KBM-7 (cell line): ENCODE measurements at regions not wholly inside any gene's neighbourhood (a gene's known extent, or its start where the extent isn't known, plus 50 kb on each side); places are given as distances from the start of the nearest gene placed in this dataset.

Source experiments
- DNase-seq: peaks from one replicate; pipeline ENCODE4 v3.0.0-alpha.2; 2015
- in situ Hi-C: fragments of 300-500 bp; cut with MboI; formaldehyde crosslinking; loops from 2 replicates; pipeline ENCODE4 v1.14.3; 2020; ENCODE audit warnings: low sequenced_read_pairs, low pct_unique_long_range_greater_than_20kb, mixed read lengths

GRCh38 chr3:193840111-193840641, 247.2 kb downstream of the OPA1 start:
- in situ Hi-C loops, result no loop called here

DNA sequence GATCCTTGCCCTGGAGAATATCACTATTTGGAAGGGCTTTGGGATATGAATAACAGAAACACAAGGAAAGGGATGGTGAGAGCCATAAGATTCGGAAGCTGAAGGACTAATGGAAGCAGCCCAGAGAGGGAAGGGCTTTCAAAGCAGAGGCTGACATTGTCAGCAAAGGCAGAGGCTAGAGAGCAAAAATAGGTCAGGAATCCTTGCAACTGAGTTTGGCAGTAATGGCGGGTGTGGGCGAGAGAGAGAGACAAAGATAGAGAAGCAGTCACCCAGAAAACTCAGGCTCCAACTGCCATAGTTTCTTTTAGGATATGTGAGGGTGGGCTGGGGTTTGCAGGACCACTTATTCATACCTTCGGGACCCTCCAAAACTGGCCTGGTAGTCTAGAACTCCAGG, 248.6 kb downstream of the OPA1 start:
- no peak for DNase-seq
- in situ Hi-C loops, result no loop called here

More at GRCh38 chr3:193840111-193840641, 247.2 kb downstream of the OPA1 start:
- no peak for DNase-seq

GRCh38 chr3:193842029-193842798, 249.2 kb downstream of the OPA1 start:
- DNase-seq, result peak; percentile 75
- in situ Hi-C loops, result no loop called here

DNA sequence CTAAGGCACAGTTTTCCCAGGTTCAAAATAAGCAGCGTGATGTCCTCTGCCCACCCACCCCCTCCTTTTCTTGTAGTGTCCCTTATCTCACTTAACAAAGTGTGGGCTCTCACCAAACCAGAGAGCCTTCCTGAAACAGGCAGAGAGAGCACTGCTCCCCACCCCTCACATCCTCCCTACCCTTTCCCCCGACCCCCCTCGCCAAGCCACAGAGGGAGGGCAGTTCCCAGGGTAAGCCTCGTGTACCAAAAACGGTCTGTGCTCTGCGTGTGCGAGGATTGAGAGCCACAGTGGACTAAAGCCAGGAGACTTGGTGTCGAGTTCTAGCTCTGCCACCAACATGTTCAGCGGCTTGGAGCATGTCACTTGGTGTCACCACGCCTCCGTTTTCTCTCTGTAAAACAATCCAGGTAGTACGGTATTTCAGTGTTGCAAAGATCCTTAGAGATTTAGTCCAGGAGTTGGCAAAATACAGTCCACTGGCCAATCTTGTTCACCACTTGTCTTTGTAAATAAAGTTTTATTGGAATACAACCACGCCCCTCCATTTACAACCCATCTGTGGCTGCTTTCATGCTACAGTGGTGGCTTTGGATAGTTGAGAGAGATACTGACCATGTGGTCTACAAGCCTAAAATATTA, 249.9 kb downstream of the OPA1 start:
- in situ Hi-C loops, result no loop called here
- DNase-seq, result no peak

DNA sequence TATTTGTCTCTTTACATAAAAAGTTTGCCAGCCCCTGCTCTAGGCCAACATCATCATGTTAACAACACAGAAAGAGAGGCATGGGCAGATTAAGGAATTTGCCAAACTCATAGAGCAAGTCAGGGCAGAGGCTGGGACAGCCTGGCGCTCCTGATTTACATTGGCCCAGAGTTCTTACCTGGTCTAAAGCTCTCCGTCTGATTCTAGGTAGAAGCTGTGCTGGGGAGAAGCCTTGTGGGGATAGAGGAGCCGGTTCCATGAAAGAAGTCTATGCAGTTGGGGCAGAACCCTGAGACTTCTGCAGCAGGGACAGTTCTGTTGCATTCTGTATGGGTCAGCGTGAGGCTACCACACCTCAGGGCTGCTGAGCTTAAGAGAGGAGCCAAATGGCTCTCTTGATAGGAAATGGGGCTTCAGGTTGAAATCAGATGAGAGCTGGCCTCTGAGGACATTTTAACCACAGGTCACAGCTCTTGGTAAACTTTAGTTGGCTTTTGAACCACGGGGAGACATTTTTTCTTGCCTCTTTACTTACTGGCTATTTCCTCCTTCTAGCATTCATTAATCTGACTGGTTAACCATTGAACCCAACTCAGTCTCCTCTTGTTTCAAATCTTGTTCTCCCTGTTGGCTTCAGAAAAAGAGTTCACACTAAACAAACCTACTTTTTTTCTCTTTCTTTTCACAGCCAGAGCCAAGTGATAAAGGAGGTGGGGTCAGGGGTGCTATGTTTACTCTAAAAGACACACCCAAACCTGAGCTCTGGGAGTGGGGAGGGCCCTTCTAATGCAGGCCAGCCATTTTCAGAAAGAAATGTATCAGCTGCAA, 250.7 kb downstream of the OPA1 start:
- in situ Hi-C loops, result no loop called here
- DNase-seq, result no peak

DNA sequence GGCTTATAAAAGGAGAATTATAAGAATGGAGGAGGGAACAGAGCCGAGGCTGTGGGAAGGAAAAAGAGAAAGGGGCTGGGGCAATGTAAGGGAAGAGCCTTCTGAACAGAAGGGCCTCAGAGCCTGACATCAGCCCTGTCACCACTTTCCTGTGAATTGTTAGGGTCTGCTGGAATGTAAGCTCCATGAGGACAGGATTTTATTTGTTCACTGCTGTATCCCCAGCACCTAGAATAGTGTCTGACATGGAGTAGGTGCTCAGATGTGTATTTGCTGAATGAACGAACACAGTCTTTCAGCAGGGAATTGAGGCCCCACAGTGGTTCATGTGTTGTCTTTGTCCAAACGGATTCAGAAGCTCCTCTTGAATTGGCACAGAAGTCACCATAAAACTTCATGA, 251.5 kb downstream of the OPA1 start:
- DNase-seq, result no peak
- in situ Hi-C loops, result no loop called here

DNA sequence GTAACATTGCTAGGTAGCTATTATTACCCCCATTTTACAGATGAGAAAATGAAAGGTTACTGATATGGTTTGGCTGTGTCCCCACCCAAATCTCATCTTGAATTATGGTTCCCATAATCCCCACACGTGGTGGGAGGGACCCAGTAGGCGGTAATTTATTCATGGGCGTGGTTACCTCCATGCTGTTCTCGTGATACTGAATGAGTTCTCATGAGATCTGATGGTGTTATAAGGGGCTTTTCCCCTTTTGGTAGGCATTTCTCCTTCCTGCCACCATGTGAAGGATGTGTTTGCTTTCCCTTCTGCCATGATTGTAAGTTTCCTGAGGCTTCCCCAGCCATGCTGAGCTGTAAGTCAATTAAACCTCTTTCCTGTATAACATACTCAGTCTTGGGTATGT, 252.1 kb downstream of the OPA1 start:
- in situ Hi-C loops, result no loop called here

DNA sequence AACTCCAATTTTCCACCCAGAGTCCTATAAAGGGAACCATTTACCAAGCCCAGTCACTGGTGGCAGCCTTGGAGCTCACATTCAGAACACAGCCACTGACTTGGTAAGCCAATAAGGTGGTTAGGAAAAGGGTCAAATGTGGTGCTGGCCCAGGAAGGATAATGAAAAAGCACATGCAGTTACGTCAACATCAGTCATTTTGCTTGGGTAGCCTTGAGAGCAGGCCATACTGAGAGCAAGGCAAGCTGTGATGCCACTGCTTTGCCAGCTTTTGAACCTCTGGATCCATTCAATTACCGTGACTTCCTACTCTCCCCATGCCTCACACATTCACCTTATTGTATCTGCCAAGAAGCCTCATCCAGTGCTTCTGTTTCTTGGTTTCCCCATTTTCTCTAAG, 253.6 kb downstream of the OPA1 start:
- DNase-seq, result no peak
- in situ Hi-C loops, result no loop called here

More for the DNA sequence above, 252.1 kb downstream of the OPA1 start:
- no peak for DNase-seq

DNA sequence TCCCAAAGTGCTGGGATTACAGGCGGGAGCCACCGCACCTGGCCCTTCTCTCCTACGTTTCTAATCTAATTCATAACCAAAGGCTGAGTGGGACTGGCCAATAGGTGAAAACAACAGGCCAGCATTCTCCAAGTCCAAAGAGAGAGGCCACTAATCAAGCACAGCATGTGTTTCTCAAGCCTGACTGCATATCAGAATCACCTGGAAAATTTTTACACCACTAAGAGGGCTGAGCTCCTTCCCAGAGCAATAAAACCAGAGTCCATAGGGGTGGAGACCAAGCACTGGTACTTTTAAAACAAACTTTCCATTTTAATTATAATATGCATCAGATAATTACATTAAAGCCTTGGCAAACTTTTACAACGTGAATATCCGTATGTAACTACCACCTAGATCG, 254.4 kb downstream of the OPA1 start:
- DNase-seq, result no peak
- in situ Hi-C loops, result no loop called here

- in situ Hi-C loops, result no loop called here
- no peak for DNase-seq
Measured at GRCh38 chr3:193848547-193848946, 255.5 kb downstream of the OPA1 start.

DNA sequence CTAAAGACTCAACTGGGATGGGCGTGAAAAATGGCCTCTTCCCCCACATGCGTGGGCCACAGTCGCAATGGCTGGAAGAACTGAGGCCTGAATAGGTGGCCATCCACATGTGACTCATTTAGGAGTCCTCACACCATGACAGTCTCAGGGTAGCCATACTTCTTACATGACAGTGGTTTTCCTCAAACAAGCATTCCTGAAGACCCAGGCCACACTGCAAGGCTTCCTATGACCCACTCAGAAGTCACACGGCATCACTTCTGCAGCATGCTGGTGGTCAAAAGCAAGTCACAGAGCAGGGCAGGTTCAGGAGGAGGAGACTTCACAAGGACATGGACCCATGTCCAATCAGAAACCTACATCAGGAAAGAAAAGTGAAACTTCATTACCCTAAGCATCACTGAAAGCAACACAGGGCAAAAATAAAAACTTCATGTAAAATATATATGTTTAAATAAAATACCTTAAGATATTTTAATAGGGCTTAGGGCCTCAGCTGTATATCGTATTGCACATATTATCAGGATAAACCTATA, 257.1 kb downstream of the OPA1 start:
- in situ Hi-C loops, result no loop called here

DNA sequence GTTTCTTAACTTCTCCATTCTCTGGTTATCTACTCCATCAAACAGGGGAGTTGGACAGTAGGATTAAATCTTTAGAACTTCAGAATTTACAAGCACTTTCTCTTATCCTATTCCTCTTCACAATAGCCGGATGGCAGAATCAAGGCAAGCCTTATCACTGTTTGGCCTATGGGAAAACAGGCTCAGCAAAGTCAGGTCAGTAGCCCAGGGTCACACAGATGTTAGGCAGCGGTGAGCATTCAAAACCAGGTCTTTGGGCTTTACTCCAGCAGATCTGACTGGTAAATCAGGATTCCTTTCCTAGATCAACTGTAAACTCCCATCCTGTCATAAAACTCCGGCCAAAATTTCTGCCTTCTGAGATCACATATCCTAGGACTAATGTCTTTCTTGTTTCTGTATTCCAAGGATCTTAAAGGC, 258.4 kb downstream of the OPA1 start:
- DNase-seq, result no peak
- in situ Hi-C loops, result no loop called here

More for the DNA sequence above, 257.1 kb downstream of the OPA1 start:
- DNase-seq, result no peak

DNA sequence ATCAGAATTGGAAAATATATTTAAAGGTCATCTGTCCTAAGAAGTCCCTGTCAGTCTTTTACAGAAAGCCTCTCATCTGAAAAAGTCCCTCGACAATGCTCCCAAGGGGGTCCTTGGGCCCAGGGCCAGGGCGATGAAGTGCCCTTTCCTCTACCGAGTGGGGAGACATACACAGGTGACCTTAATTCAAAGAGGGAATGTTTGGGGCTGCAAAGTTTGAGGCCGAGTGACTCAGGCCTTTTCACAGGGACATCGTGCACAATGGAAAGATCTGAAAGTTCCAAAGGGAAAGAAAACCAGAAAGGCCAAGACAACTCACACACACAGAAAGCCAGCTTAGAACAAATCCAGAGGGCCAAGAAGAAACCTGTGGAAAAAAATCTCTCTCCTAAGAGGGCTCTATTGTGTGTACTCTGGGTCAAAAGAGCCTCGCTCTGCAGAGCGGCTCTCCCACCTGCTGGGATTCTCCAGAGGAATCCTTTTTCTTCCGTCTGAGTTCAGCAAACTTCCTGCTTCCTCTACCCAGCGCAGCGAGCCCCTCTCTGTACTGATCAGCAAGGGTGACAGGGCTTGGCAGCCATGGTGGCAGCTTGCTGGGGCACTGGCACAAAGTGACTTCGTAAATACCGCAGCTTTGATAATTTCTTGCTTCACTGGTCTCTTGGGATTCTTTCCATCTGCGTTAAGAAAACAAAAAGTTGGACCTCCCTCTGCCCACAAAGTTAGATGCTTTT, 259.1 kb downstream of the OPA1 start:
- DNase-seq, result no peak
- in situ Hi-C loops, result no loop called here

DNA sequence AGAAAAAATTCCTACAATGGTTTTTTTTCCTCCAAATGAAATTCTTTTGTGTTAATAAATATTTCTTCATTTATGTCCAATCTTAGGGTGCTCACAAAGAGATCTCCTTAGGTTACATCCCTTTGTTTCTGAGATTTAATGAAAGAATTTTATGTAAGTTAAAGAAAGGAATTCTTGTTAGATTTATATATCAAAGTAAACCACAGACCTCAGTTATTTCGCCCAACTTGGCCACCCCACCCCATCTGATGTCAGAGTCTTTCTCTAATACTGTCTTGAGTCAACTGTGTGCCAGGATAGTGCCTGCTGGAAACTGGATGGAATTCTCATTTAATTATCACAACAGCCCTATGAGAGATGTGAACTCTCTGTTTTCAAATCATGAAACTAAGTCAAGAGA, 259.9 kb downstream of the OPA1 start:
- in situ Hi-C loops, result no loop called here

GRCh38 chr3:193853511-193854219, 260.7 kb downstream of the OPA1 start:
- peak; percentile 92 for DNase-seq

More for the DNA sequence above, 259.9 kb downstream of the OPA1 start:
- no peak for DNase-seq

DNA sequence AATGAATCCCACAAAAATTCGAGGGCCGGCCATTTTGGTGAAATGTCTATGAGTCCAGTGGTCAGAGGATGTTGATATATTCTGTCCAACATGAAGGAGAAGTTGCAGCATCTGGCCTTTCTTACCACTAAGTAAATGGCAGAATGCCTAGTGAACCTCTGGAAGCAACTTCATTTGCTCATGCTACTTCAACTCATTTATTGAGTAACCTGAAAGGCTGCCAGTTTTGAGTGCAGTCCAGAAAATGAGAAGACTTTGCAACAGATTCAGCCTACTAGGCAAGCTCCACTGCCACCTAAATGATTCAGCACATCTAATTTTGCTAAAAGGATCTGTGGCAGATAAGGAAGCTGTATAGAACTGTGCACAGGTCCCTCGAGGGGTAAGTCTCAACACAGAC, 265.0 kb downstream of the OPA1 start:
- in situ Hi-C loops, result no loop called here
- peak; percentile 22 for DNase-seq

More at GRCh38 chr3:193853511-193854219, 260.7 kb downstream of the OPA1 start:
- in situ Hi-C loops, result no loop called here

DNA sequence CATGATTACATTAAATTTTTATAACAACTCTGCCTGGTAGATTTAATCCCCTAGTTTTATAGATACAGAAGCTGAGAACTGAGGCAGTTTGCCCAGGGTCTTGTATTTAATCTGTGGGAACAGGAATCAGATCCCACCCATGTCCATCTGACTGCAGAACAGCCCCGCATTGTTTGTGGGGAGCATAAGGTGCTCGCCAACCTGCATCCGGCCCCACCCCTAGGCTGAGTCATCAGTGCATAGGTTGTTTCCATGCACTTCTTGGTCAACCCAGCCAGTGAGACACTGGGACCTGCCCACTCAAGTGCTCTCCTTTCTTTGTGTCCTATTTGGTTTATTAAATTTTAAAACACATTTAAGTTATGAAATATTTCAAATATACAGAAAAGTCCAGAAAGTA, 266.2 kb downstream of the OPA1 start:
- in situ Hi-C loops, result no loop called here
- no peak for DNase-seq

- in situ Hi-C loops, result no loop called here
- no peak for DNase-seq
Measured at GRCh38 chr3:193861012-193861411, 268.0 kb downstream of the OPA1 start.
